Right renal cortex interstitium (tissue), 3 donors: ENCODE measurements at regions not wholly inside any gene's neighbourhood (a gene's known extent, or its start where the extent isn't known, plus 50 kb on each side); places are given as distances from the start of the nearest gene placed in this dataset.
A peak's percentile ranks its signal among the peaks of the same experiment; 100 is the strongest.

Experiments
- DNase-seq, 3 donors: peaks; one replicate each; pipeline ENCODE4 v3.0.0-alpha.2; 2013; ENCODE audit warnings: low read depth in 3 of 3, low spot score in 2 of 3

- DNase-seq: no peak
Measured at GRCh38 chr13:31895691-31896090, 135.9 kb upstream of the FRY start.

DNA sequence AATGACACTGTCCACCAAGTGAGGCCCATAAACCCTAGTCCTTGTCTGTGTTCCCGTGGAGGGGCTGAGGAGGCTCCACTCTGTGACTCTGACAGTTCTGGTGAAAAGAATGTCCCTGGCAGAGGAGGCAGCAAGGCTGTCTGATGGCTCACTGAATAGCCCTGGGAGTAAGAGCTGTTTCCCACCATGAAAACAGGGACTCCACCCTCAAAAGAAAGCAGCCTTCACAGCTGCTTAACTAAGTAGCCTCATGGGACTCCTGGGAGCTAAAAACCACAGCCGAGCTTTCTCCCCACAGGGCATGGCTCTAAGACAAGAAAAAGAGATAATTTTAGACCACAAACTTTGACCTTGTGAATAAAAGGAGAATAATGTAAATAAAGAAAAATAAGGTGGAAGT lies 135.1 kb upstream of the FRY start:
- DNase-seq: no peak

DNA sequence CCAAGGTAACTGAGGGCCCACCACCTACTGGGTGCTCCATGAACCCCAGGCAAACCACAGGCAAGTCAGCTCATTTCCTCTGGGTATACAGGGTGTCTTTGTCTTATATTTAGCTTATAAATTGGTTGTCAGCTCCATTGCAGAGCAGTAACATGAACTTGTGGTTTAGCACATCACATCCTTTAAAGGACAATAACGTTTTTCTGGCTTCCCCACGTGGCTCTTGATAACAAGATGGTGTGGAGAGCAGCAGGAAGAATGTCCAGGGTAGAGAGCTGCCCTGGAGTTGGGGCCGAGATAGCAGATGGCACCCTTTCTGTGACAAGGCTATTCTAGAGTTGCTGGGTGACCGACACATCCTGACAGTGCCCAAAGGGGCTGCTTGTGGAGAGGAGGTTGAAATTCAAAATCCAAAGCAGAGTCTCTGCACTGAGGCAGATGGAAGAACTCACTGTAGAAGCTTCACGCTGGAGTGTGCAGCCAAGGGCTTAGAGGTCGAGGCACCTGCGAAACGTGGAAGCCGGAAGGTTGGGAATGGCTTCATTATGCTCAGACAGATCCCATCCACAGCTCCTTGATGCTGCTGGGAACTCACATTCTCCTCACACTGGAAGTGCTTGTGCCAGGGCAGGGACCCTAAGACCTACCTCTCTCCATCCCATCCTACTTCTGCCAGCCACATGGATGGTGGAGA lies 133.0 kb upstream of the FRY start:
- DNase-seq: no peak

DNA sequence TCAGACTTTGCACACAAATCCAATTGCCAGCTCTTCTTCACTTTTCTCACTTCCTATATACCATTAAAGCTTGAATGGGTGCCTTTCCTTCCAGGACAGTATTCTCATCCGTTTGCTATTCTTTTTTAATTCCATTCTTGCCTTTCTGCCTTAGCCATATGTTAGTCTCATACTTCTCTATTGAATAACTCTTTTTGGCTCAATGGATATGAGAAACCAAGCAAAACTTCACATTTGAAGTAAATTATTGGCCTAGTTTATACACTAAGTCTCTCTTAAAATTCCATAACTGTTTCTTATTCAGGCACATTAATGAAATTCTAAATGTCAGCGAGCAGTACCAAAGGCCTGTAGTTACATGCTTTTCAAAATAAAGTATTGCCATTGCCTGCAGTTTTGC lies 129.6 kb upstream of the FRY start:
- no peak for DNase-seq

DNA sequence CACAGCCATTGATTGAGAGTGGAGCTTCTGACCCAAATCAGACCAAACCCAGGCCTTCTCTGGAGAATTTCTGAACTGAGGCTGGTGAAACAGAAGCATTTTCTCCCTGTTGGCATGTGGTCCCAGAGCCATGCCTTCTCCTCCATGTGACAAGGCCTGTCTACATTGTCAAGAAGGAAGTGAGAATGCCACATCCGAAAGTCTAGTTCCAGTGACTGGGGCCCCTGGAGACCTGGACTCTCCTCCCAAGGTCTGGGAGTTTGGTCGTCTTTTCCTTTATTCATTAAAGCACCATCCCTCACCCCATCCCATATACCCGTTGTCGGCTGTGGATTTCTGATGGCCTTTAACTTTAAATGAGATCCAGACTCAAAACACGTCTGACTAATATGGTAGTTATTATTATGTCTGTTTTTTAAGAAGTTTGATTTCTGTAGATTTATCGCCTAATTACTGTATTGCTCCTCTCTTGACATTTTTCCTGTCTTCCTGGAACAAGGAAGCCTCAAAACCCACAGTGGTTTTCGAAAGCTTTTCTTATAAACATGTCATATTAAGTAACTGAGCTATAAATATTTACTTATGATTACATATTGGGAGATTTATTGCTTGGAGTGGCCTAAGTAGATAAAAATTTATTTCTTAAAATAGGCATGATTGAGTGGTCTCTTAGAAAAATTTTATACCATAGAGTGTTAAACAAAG lies 128.3 kb upstream of the FRY start:
- DNase-seq: no peak

DNA sequence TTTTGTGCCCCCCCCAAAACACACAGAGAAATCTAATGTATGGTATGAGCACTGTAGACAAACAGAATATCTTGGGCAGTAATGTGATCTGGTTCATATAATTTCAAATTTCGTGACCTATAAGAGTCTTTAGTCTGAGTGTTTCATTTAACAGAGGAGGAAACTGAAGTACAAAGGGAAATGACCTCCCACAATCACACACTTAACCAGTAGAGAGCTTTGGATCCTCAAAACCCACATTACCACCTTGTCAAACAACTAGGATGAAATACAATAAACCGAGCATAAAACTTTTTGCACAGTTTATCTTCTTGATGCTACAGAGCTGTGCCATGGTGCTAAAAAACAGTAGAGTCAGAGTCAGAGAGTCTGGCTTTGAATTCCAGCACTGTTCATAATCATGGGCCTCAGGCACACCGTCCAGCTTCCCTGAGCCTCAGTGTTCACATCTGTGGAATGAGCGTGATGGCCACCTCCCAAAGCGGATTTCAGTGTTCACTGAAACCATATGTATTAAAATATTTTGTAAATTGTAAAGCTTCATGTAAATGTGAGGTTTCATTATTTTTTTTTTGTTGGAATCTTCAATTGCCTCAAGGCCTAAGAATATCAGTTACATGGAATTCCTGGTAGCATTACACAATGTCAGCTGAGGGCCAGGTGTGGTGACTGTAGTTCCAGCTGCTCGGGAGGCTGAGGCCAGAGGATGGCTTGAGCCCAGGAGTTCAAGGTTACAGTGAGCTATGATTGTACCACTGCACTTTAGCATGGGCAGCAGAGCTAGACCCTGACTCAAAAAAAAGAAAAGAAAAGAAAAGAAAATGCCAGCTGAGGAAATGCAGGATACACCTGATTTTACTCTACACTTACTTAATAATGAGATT lies 126.4 kb upstream of the FRY start:
- no peak for DNase-seq

DNA sequence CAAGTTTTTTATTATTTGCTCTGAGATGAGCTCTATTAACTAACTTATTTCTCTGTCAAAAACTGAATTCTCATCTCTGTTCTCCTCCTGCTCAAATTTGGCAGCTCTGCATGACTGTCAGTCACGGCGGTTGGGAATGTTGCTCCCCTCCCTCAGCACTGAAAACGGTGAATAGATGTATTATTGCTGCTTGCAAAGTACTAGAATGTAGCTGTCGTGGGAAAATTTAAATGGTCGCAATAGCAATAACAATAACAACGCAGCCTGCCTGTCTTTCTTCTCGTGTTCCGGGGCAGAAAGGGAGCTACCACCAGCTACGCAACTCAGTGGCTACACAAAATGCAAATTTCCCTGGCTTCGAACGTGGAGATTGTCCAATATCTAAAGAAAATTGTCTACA lies 125.6 kb upstream of the FRY start:
- no peak for DNase-seq

DNA sequence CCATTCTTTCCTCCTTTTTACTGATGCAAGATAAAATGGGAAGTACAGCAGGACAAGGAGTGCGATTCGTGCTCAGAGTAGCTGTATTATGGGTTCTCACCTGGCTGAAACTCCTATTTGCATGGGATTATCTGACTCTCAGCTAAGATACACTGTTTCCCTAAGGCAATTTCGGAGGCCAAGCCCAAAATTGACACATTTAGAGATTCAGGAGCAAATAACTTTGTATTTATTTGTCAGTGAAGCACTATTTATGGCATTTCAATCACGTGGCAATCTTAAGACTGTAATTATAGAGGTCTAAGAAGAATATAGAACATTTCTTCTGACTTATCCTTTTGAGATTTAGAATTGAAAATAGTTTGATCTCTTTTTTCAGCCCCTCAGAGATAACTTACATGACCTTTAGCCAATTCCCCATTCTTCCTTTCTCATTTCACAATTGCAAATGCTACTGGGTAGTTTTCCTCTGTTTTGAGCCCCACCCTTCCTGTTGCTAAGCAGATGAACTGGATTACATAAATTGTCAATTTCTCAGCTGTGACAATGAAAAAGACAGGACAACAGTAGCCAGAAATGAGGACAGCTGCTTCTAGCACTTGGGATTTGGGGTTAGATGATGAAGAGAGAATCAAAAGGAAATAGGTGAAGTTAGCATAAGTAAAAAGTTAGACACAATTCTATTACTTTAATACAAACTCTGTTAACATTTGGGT lies 122.7 kb upstream of the FRY start:
- no peak for DNase-seq

DNA sequence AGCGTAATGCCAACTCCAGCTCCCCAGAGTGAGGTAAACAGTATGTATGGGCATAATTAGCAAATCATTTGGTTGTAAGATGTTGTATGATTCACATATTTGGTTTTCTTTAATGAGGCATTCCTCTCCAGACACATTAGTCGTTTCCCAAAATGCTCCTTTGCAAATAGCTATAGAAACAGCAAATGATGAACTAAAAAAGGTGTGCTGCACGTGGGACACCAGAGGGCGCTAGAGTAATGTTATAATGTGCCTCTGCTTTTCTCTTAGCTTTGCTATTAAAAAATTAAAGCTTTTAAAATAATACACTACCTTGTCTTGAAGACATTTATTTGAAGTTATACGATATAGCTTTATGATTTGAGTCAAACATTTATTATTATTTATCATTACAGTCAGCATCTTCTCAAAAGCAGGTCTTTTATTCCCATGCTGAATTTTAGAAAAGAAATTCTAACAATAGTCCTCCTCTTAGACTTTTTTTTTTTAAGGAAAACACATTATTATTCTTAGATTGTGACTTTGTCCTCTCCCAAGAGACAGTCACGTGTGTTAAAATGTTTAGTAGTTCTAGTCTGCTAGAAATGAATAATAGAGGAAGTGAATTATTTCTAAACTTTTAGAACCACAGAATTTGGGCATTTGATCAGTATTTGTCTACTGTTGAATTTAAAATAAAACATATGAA lies 121.6 kb upstream of the FRY start:
- DNase-seq: peak; percentile 41 to 45 (median 43)

DNA sequence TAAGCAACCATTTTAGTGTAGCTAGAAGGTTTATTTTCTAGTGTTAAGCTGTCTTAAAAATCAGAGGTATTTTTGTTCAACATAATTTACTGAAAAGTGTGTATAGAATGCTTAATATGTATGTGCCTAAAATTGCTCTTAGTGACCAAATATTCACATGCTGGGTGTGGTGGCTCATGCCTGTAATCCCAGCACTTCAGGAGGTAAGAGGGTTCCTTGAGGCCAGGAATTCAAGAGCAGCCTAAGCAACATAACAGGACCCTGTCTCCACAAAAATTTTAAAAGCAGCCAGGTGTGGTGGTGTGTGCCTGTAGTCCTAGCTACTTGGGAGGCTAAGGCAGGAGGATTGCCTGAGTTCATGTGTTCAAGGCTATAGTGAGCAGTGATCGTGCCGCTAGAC lies 120.9 kb upstream of the FRY start:
- no peak for DNase-seq

DNA sequence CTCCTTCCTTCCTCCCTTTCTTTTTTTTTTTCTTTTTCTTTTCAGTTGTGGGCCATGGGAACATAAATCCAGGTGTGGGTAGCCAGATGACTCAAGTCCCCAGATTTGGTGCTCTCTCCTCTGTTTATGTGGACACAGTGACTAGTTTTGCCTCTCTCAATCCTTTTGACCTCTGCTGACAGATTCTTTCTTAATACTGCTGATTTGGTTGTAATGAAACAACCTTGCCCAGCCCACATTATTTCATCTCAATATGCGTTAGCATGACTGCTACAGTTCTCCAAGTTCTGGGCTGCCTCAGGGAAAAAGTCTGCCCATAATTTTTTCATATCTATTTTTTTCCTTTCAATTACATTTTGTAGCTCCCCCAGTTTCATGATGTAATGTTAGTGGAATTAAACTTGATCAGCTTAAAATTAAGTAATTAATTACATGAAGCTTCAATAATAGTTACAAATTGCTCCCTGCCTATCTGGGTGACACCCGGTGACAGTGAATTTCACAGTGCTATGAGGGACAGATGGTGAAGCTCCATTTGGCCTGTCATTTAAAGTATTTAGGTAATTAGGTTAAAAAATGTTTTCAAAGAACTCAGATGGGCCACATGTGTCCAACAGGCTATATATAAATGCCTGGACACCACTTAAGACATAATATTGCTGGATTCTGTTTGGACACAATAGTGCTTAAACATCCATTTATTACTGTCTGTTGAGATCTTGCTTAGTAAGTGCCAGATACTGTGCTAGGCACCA lies 118.8 kb upstream of the FRY start:
- DNase-seq: no peak

GRCh38 chr13:31913459-31913858 lies 118.1 kb upstream of the FRY start:
- DNase-seq: no peak

GRCh38 chr13:31914843-31915242 lies 116.7 kb upstream of the FRY start:
- DNase-seq: no peak

DNA sequence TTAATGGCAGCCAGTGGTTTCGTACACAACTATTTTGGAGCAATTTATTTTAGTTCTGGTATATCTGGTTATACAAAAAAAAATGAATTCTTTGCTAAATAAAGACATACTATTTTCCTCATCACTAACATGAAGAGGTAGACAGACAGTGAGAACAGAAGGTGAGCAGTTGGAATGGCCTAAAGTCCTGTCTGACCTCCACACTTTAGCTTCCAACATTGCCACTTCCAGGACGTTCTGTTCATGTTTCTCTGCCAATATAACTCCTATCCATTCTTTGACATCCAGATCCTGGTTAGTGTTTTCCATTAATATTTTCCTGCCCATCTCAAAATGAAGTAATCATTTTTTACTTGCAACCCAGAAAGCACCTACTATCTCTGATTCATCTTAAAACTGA lies 112.9 kb upstream of the FRY start:
- no peak for DNase-seq

DNA sequence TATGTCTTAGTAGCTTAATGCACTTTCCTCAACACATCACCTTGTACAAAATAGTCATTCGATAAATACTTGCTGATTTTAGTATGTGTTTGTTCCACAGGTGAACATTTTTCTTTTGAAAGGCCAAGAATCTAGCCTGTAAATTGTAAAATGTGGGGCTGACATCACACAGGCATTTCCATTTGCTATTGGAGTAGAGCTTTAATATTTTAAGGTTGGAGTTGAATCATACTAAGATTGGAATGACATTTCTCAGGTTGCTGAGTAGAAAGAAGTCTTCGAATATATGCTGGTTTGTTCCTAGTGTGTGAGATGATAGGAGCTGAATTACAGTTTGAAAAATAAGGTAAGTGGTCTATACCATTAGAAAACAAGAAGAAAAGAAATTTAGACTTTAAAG lies 112.3 kb upstream of the FRY start:
- no peak for DNase-seq

DNA sequence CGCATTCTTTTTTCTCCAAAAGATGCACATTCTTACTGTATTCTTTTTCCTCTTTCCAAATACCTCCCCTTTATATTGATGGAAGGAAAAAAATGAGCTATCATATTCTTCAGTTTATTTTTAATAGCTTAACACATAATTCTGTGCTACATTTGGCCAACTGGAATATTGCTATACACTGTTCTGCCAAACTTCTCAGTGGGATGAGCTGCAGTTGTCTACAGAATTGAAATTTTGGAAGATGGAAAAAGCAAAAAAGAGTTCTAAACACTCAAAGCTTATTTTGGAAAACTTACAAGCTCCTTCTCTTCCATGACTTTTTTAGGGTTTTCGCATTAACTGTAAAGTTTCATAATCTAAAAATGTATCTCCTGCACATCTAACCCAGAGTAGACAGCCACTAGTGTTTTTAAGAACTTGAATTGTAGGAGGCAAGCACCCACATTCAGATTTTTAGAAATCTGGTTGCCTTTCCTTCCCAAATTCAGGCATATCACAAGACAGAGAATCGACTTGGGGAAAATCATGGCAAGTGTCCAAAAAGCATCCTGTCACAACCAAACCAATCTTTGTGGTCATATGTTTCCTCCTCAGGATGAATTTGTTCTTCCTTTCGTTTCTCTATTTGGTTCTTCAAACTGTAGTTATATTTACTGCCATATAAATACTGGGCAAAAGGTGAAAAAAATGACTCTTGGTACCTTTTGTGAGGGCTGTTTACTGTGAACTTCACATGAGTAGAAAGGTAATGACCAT lies 111.4 kb upstream of the FRY start:
- no peak for DNase-seq

- DNase-seq: no peak
Measured at GRCh38 chr13:31920727-31921100, 110.9 kb upstream of the FRY start.

DNA sequence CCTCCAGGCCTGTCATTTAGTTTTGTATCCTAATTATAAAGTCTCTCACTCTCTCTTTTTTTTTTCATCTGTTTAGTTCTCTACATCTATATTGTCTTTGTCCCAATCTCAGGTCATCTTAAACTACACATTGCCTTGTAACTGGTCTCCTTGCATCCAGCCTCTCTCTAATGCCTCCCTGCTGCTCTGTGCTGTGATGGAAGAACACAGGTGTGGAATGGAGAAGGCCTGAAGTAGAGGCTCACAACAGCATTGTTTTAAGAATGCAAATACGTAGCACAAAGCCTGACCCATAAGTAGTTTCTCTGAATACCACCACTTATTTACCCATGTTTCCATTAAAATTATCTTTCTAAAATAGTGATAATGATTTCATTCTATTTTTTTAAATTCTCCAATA lies 108.8 kb upstream of the FRY start:
- no peak for DNase-seq

- no peak for DNase-seq
Measured at GRCh38 chr13:31923134-31923763, 108.3 kb upstream of the FRY start.
